GM21447 (cell line): ENCODE measurements at regions not wholly inside any gene's neighbourhood (a gene's known extent, or its start where the extent isn't known, plus 50 kb on each side); places are given as distances from the start of the nearest gene placed in this dataset.

Source experiments
- ATAC-seq: cut with Tn5 transposase; IDR thresholded peaks from one replicate; pipeline ENCODE4 v1.9.1; 2021; ENCODE audit not compliant: unreplicated experiment

DNA sequence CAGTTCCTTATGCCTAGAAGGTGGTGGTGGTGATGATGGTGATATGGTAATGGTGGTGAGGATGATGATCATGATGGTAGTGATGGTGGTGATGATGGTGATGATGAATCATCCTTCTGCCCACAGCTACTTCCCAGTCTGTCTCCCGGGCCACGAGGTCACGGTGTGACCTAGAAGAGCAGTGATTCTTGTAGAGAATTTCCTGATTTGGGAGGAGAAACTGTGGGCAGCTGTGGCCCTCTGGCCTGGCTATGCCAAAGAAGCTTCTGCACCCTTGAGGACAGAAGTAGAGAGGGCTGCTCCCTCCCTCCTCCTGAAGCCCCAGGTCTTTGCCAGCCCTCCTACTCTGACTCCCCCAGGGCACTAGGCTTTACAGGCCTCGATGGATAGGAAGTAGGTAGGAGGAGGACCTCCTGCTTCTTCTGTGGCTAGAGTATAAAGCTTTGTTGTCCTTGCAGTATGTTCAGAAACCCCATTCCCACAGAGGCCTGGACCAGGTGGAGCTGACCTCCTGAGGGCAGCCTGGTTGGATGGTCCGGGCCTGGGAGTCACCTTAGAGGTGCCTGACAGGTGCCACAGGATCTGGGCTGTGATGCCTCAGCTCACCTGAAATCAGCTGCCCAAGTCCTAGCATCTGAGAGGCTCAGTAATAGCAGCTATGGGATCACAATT is 57.9 kb upstream of the EPAS1 start:
- ATAC-seq = no peak

DNA sequence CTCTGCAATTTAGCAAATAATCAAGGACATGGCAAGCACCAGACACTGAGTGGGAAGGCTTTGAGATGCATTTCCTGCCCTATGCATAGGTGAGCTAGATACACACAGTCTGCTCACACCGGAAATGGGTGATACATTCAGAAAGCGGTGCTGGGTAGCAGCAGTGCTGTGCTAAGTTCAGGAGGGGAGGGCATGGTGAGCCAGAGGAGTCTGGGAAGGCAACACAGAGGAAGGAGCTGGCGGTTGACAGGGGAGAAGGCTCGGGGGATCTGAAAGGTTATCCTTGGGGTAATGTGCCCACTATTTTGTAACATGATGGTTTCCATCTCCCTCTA is 57.4 kb upstream of the EPAS1 start:
- ATAC-seq = peak; percentile 65

DNA sequence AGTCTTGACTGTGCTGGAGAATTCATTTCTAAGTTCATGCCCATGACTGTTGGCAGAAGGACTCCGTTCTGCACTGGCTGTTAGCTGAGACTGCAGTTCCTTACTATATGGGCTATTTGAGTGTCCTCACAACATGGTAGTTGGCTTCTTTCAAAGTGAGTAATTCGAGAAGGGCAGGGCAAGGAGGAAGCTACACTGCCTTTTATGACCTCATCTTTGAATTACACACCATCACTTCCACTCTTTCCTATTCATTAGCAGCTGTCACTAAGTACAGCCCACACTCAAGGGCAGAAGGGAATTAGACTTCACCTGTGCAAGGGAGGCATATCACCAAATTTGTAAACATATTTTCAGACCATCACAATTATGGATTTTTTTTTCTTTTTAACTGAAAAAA is 55.9 kb upstream of the EPAS1 start:
- no peak for ATAC-seq

DNA sequence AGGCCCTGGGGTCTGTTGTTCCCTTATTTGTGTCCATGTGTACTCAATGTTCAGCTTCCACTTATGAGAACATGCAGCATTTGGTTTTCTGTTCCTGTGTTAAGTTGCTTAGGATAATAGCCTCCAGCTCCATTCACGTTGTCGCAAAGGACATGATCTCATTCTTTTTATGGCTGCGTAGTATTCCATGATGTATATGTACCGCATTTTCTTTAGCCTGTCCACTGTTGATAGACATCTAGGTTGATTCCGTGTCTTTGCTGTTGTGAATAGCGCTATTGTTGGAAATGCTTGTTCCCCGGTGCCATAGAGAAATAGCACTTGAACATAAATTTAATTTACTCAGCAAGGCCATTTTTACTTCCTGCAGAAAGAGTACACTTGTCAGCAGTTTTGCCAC is 51.3 kb upstream of the EPAS1 start:
- ATAC-seq = no peak

DNA sequence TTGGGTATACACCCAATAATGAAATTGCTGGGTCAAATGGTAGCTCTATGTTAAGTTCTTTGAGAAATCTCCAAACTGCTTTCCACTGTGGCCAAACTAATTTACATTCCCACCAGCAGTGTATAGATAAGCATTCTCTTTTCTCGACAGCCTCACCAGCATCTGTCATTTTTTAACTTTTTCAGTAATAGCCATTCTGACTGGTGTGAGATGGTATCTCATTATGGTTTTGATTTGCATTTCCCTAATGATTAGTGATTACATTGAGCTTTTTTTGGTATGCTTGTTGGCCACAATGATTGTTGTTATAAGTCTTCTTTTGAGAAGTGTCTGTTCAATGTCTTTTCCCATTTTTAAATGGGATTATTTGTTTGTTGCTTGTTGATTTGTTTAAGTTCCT is 50.4 kb upstream of the EPAS1 start:
- no peak for ATAC-seq
